H1 (cell line): ENCODE measurements at regions not wholly inside any gene's neighbourhood (a gene's known extent, or its start where the extent isn't known, plus 50 kb on each side); places are given as distances from the start of the nearest gene placed in this dataset.

Experiments used
- CTCF ChIA-PET: fragments of 300-600 bp; sonication (Branson Sonifier 250); formaldehyde crosslinking; loops from one replicate; lab custom pipeline; 2021; ENCODE audit not compliant: partially characterized antibody; lab: Charles Lee
- POLR2A ChIA-PET: fragments of 300-600 bp; sonication (Branson Sonifier 250); formaldehyde crosslinking; loops from one replicate; lab custom pipeline; 2021; ENCODE audit warnings: inconsistent platforms; ENCODE audit not compliant: partially characterized antibody; lab: Charles Lee
- DNase-seq, 2 experiments: peaks; one replicate each; pipeline versions ENCODE4 v3.0.0 to v3.0.0-alpha.2; 2010 to 2022; ENCODE audit warnings: low spot score in 2 of 2, low read depth in 1 of 2, mixed read lengths in 1 of 2
- FAIRE-seq: peaks from 2 replicates; lab custom pipeline; 2011; peaks lifted over from hg19 to GRCh38; lab: Jason Lieb, UNC
- H2AFZ ChIP-seq: 2 replicates; pipeline ENCODE4 v1.8.1; 2012; ENCODE audit warnings: low read length, inconsistent platforms
- H2AK5ac ChIP-seq: 2 replicates; pipeline ENCODE4 v1.6.1; 2013; ENCODE audit warnings: low read depth, low read length
- H2BK120ac ChIP-seq: replicated peaks from 2 replicates; pipeline ENCODE3; 2013; ENCODE audit warnings: low read depth, low read length, inconsistent platforms
- H2BK12ac ChIP-seq: 2 replicates; pipeline ENCODE4 v1.6.1; 2013; ENCODE audit warnings: low read depth, low read length
- H2BK15ac ChIP-seq: 2 replicates; pipeline ENCODE4 v1.6.1; 2013; ENCODE audit warnings: low read length
- H2BK20ac ChIP-seq: 2 replicates; pipeline ENCODE4 v1.6.1; 2013; ENCODE audit warnings: low read length
- H2BK5ac ChIP-seq: 2 replicates; pipeline ENCODE4 v1.6.1; 2013; ENCODE audit warnings: low read depth, low read length
- H3K14ac ChIP-seq: 2 replicates; pipeline ENCODE4 v1.6.1; 2013; ENCODE audit warnings: inconsistent platforms; ENCODE audit not compliant: insufficient read length
- H3K18ac ChIP-seq: 2 replicates; pipeline ENCODE4 v1.6.1; 2013; ENCODE audit warnings: low read length; ENCODE audit errors: extremely low read depth
- H3K23ac ChIP-seq: 2 replicates; pipeline ENCODE4 v1.6.1; 2013; ENCODE audit warnings: inconsistent platforms; ENCODE audit not compliant: insufficient read length
- H3K23me2 ChIP-seq: 2 replicates; pipeline ENCODE4 v1.6.1; 2013; ENCODE audit warnings: low read depth, low read length
- H3K27ac ChIP-seq: 2 replicates; pipeline ENCODE4 v1.6.1; 2011; ENCODE audit warnings: low read depth, low read length, inconsistent platforms
- H3K27me3 ChIP-seq, 4 experiments: replicated peaks in 1 of 4; 1 replicate in 1 of 4; 2 replicates in 3 of 4; pipeline versions ENCODE4 v1.6.1 to v1.8.1; 2011 to 2013; ENCODE audit warnings: low read length in 3 of 4, mild to moderate bottlenecking in 3 of 4, inconsistent platforms in 2 of 4, mixed read lengths in 2 of 4, moderate library complexity in 1 of 4; ENCODE audit not compliant: control insufficient read depth in 3 of 4, insufficient read depth in 3 of 4; ENCODE audit errors: extremely low read depth in 1 of 4
- H3K36me3 ChIP-seq, 4 experiments: 2 replicates each; pipeline versions ENCODE4 v1.6.1 to v1.8.1; 2011 to 2013; ENCODE audit warnings: mild to moderate bottlenecking in 4 of 4, low read length in 3 of 4, moderate library complexity in 2 of 4, control low read depth in 1 of 4, inconsistent platforms in 1 of 4; ENCODE audit not compliant: insufficient read depth in 4 of 4, control insufficient read depth in 2 of 4
- H3K4ac ChIP-seq: replicated peaks from 2 replicates; pipeline ENCODE3; 2013; ENCODE audit warnings: low read length, low read depth, mixed read lengths, inconsistent platforms; ENCODE audit not compliant: insufficient read length
- H3K4me1 ChIP-seq, 4 experiments: replicated peaks in 1 of 4; 1 replicate in 1 of 4; 2 replicates in 3 of 4; pipeline versions ENCODE4 v1.6.1 to v1.8.1; 2011 to 2013; ENCODE audit warnings: low read length in 3 of 4, inconsistent platforms in 2 of 4, mixed read lengths in 1 of 4; ENCODE audit not compliant: insufficient read depth in 4 of 4, control insufficient read depth in 3 of 4
- H3K4me2 ChIP-seq, 2 experiments: 2 replicates each; pipeline versions ENCODE4 v1.6.1 to v1.8.1; 2011 to 2013; ENCODE audit warnings: low read depth in 2 of 2, low read length in 2 of 2, control low read depth in 1 of 2, inconsistent platforms in 1 of 2, mild to moderate bottlenecking in 1 of 2; ENCODE audit not compliant: insufficient read depth in 1 of 2
- H3K4me3 ChIP-seq, 4 experiments: fragments of 200-600, 300-600 bp in 1 of 4; sonication (generic), shearing (Covaris generic), sonication (Bioruptor Twin) in 1 of 4; 2 replicates each; pipeline versions ENCODE4 v1.5.1 to v1.8.1; 2011 to 2016; ENCODE audit warnings: low read length in 4 of 4, low read depth in 3 of 4, control low read depth in 2 of 4, inconsistent platforms in 2 of 4, mild to moderate bottlenecking in 2 of 4, mixed read lengths in 1 of 4, moderate library complexity in 1 of 4; ENCODE audit not compliant: insufficient read depth in 2 of 4; ENCODE audit errors: extremely low read depth in 1 of 4
- H3K56ac ChIP-seq: replicated peaks from 2 replicates; pipeline ENCODE3; 2013; ENCODE audit warnings: low read depth, mild to moderate bottlenecking, mixed read lengths, low read length, inconsistent platforms; ENCODE audit not compliant: insufficient read length
- H3K79me1 ChIP-seq: 2 replicates; pipeline ENCODE4 v1.6.1; 2013; ENCODE audit warnings: low read depth, low read length, control low read depth
- H3K79me2 ChIP-seq, 2 experiments: 2 replicates each; pipeline versions ENCODE4 v1.6.1 to v1.8.1; 2012 to 2013; ENCODE audit warnings: low read length in 2 of 2, mild to moderate bottlenecking in 2 of 2, inconsistent platforms in 1 of 2; ENCODE audit not compliant: insufficient read depth in 2 of 2, control insufficient read depth in 1 of 2
- H3K9ac ChIP-seq, 4 experiments: replicated peaks in 1 of 4; 1 replicate in 1 of 4; 2 replicates in 3 of 4; pipeline versions ENCODE4 v1.6.1 to v1.8.1; 2011 to 2013; ENCODE audit warnings: low read depth in 3 of 4, low read length in 3 of 4, control low read depth in 2 of 4, mild to moderate bottlenecking in 2 of 4, moderate library complexity in 2 of 4, inconsistent platforms in 1 of 4; ENCODE audit errors: extremely low read depth in 1 of 4
- H3K9me3 ChIP-seq, 2 experiments: 2 replicates each; pipeline versions ENCODE4 v1.6.1 to v1.8.1; 2012 to 2013; ENCODE audit warnings: mild to moderate bottlenecking in 2 of 2, moderate library complexity in 2 of 2, control low read depth in 1 of 2, inconsistent platforms in 1 of 2, low read depth in 1 of 2, low read length in 1 of 2, mixed read lengths in 1 of 2; ENCODE audit not compliant: insufficient read depth in 2 of 2
- H4K20me1 ChIP-seq, 2 experiments: replicated peaks in 1 of 2; 2 replicates each; pipeline versions ENCODE3 to v1.8.1; 2011 to 2013; ENCODE audit warnings: inconsistent platforms in 2 of 2, low read length in 2 of 2, mild to moderate bottlenecking in 1 of 2; ENCODE audit not compliant: insufficient read depth in 2 of 2, control insufficient read depth in 1 of 2
- H4K5ac ChIP-seq: 2 replicates; pipeline ENCODE4 v1.6.1; 2013; ENCODE audit warnings: low read length, low read depth, mixed read lengths, inconsistent platforms; ENCODE audit not compliant: insufficient read length
- H4K8ac ChIP-seq: 2 replicates; pipeline ENCODE4 v1.8.0; 2013; ENCODE audit warnings: mild to moderate bottlenecking, moderate library complexity, low read length, inconsistent platforms; ENCODE audit not compliant: insufficient read depth; ENCODE audit errors: extremely low read depth
- H4K91ac ChIP-seq: replicated peaks from 2 replicates; pipeline ENCODE3; 2013; ENCODE audit warnings: low read length, mixed read lengths, inconsistent platforms; ENCODE audit not compliant: insufficient read length
- RBBP5 ChIP-seq: IDR thresholded peaks from 2 replicates; pipeline ENCODE4 v1.7.1; 2012; ENCODE audit warnings: low read depth, mild to moderate bottlenecking, inconsistent platforms, low read length, moderate library complexity, borderline replicate concordance
- WGBS, 2 experiments: shearing (Covaris generic) in 1 of 2; methylation state at CpG; one replicate each; pipeline versions ENCODE4 v1.1.6 to v1.1.7; 2013 to 2015; ENCODE audit warnings: low lambda C conversion rate in 2 of 2, mixed read lengths in 2 of 2, inconsistent platforms in 1 of 2, low coverage in 1 of 2, missing lambda C conversion rate in 1 of 2; ENCODE audit not compliant: insufficient replicate concordance in 2 of 2, insufficient coverage in 1 of 2, insufficient read length in 1 of 2; ENCODE audit errors: extremely low coverage in 1 of 2, missing lambda C conversion rate in 1 of 2; 5-methylcytosine and 5-hydroxymethylcytosine counted together

GRCh38 chr1:118753976-118754375 lies 234.2 kb downstream of the TBX15 start:
- Histone ChIP-seq H3K9ac (no peak overlapping the region), H3K27ac (no peak overlapping the region), H2AFZ (no peak overlapping the region), H3K23me2 (no peaks in the 10 kb centered on the region), H3K23ac (no peak overlapping the region), H3K4ac (no peak overlapping the region), H3K56ac (no peak overlapping the region), H3K27me3 (peaks cover 2 to 13% (median 7%) of the 10 kb centered on the region in 4 experiments; a peak in 5 of 7 replicates), H3K18ac (no peak overlapping the region), H4K20me1 (no peaks in the 10 kb centered on the region), H3K4me3 (no peak overlapping the region), H3K4me1 (no peaks in the 10 kb centered on the region), H2AK5ac (no peak overlapping the region), H4K5ac (no peak overlapping the region), H3K9me3 (no peaks in the 10 kb centered on the region), H3K4me2 (no peak overlapping the region), H2BK15ac (no peak overlapping the region), H4K91ac (no peak overlapping the region), H3K14ac (no peak overlapping the region), H2BK120ac (no peak overlapping the region), H2BK20ac (no peak overlapping the region), H3K36me3 (no peaks in the 10 kb centered on the region), H3K79me1 (no peaks in the 10 kb centered on the region), H4K8ac (no peak overlapping the region), H2BK5ac (no peak overlapping the region), H3K79me2 (no peaks in the 10 kb centered on the region), H2BK12ac (no peak overlapping the region)
- CTCF ChIA-PET = no interaction called here
- TF ChIP-seq RBBP5 = no peak
- FAIRE-seq (no peak), DNase-seq (no peak)
- POLR2A ChIA-PET = no interaction called here
- 71% methylated on average over 1 of the region's 1 CpG; no CpG with 5 or more reads in 1 of the 2 experiments for WGBS, 2 experiments
